GM23248 (cell line): ENCODE measurements at regions not wholly inside any gene's neighbourhood (a gene's known extent, or its start where the extent isn't known, plus 50 kb on each side); places are given as distances from the start of the nearest gene placed in this dataset.

Experiments
- EZH2 ChIP-seq: fragments of 200-600 bp; sonication (generic); IDR thresholded peaks from 2 replicates; pipeline ENCODE4 v1.6.1; 2018; ENCODE audit warnings: antibody characterized with exemption, mild to moderate bottlenecking; ENCODE audit not compliant: insufficient read depth, poor library complexity, severe bottlenecking
- EZH2phosphoT487 ChIP-seq: fragments of 200-600 bp; sonication (generic); IDR thresholded peaks from 2 replicates; pipeline ENCODE4 v1.6.1; 2018; ENCODE audit warnings: antibody characterized with exemption, moderate library complexity, mild to moderate bottlenecking, low read depth; ENCODE audit not compliant: insufficient read depth

- no peak for TF ChIP-seq EZH2phosphoT487
- no peak for TF ChIP-seq EZH2
Measured at GRCh38 chr2:65727381-65727780, 295.0 kb upstream of the SPRED2 start.
